Right lobe of liver (tissue), 6 donors: ENCODE measurements at regions not wholly inside any gene's neighbourhood (a gene's known extent, or its start where the extent isn't known, plus 50 kb on each side); places are given as distances from the start of the nearest gene placed in this dataset.

Experiments used
- ATAC-seq, 4 donors: fragments of 200-7000 bp; cut with Tn5 transposase; one replicate each; pipeline ENCODE4 v1.9.1; 2020; ENCODE audit warnings: mild to moderate bottlenecking in 4 of 4, moderate library complexity in 4 of 4
- DNase-seq, 3 donors: peaks; one replicate each; pipeline ENCODE4 v3.0.0-alpha.2; 2020
- H3K27ac ChIP-seq, 3 donors: fragments of 200-600 bp; one replicate each; pipeline ENCODE4 v1.8.0; 2022
- H3K27me3 ChIP-seq, 2 donors: fragments of 200-600 bp; one replicate each; pipeline ENCODE4 v1.8.0; 2022
- H3K36me3 ChIP-seq, 4 donors: fragments of 200-600 bp; sonication (generic) in 1 of 4; one replicate each; pipeline versions ENCODE4 v1.5.1 to v1.8.0; 2017 to 2022; ENCODE audit warnings: control low read depth in 1 of 4
- H3K4me1 ChIP-seq, 4 donors: fragments of 200-600 bp; sonication (generic) in 1 of 4; one replicate each; pipeline versions ENCODE4 v1.5.1 to v1.8.0; 2017 to 2022; ENCODE audit warnings: control low read depth in 1 of 4
- H3K4me3 ChIP-seq, 3 donors: fragments of 200-600 bp; one replicate each; pipeline ENCODE4 v1.8.0; 2022
- H3K9me3 ChIP-seq, 4 donors: fragments of 200-600 bp; sonication (generic) in 1 of 4; one replicate each; pipeline versions ENCODE4 v1.5.1 to v1.8.0; 2017 to 2022; ENCODE audit warnings: control low read depth in 1 of 4
- POLR2A ChIP-seq: fragments of 450-650 bp; IDR thresholded peaks from one replicate; pipeline ENCODE4 v1.6.1; 2017; ENCODE audit warnings: antibody characterized with exemption, mild to moderate bottlenecking
- WGBS: methylation state at CpG from one replicate; pipeline ENCODE4 v1.1.6; 2018; ENCODE audit warnings: low coverage, low lambda C conversion rate; ENCODE audit not compliant: insufficient coverage; ENCODE audit errors: missing lambda C conversion rate; 5-methylcytosine and 5-hydroxymethylcytosine counted together
- intact Hi-C, 2 donors: fragments of 100-400 bp; cut with DNase I; formaldehyde crosslinking; loops; one replicate each; pipeline versions ENCODE4 v1.11.2 to v1.14.1; 2022
- TF ChIP-seq, protein P1 (sequence below), 4 donors: fragments of 200-600 bp in 3 of 4; fragments of 450-650 bp in 1 of 4; IDR thresholded peaks; one replicate each; pipeline versions ENCODE4 v1.5.1 to v1.8.0; 2016 to 2022; ENCODE audit warnings: antibody characterized with exemption in 4 of 4, mild to moderate bottlenecking in 2 of 4
- donor health status: DM: no; HTN: yes; CAD: no.
- donor health status: DM: no; HTN: no; CAD: no.
- donor health status: DM: no; HTN: no; CAD: no.
- donor health status: DM: no; HTN: yes; CAD: no.
- donor health status: DM: no; HTN: yes; CAD: no.

DNA sequence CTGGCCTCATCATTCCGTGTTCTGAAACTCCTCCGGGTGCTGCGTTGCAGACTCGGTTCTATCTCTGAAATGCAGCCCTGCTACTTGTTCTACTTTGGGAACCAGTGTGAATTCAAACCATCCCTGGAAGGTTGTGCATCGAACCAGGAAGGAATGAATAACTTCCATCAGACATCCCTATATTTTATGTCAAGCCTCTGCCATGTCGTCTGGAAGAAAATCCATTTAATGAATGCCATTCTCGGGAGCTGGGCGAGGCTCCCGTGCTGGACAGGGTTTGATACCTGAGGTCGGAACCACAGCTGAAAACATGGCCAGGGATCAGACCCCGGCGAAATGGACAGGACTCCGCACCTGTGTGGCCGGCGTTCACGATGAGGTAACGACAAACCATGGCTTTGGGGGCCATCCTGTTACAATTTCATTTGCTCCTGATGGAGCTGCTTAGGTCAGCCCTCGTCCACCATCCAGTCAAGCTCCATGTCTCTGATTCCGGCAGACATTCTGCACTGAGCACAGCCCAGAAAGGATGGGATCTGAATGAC is 821.6 kb downstream of the GALR1 start:
- WGBS, result 43% methylated on average over 7 of the region's 19 CpGs
- TF ChIP-seq, protein P1, sequence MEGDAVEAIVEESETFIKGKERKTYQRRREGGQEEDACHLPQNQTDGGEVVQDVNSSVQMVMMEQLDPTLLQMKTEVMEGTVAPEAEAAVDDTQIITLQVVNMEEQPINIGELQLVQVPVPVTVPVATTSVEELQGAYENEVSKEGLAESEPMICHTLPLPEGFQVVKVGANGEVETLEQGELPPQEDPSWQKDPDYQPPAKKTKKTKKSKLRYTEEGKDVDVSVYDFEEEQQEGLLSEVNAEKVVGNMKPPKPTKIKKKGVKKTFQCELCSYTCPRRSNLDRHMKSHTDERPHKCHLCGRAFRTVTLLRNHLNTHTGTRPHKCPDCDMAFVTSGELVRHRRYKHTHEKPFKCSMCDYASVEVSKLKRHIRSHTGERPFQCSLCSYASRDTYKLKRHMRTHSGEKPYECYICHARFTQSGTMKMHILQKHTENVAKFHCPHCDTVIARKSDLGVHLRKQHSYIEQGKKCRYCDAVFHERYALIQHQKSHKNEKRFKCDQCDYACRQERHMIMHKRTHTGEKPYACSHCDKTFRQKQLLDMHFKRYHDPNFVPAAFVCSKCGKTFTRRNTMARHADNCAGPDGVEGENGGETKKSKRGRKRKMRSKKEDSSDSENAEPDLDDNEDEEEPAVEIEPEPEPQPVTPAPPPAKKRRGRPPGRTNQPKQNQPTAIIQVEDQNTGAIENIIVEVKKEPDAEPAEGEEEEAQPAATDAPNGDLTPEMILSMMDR (IDR thresholded peaks at IDR 0.05), result no peak
- no peak for TF ChIP-seq POLR2A

DNA sequence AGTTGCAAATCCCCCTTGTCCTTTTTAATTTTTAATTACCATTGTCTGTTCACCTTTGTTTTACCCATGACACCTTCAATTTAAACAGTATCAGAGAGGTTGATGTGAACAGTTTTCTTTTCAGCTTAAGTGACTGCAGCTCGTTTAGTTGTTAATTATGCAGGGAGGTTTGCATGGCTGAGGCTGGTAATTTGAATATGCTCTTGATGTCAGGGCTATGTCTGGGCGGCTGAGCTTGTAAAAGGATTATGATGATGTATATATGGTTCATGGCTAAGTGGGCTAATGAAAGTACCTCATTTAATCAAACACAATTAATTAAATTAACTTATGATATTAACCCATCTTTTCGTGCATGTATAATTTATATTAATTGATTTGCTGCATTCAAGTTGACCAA is 822.1 kb downstream of the GALR1 start:
- no peaks in the 10 kb centered on the region for H3K9me3 ChIP-seq
- no peaks in the 10 kb centered on the region for H3K27me3 ChIP-seq
- no peak overlapping the region for H3K4me3 ChIP-seq
- WGBS, result 35% methylated on average over 3 of the region's 3 CpGs
- no peak for ATAC-seq
- intact Hi-C loops, result no loop called here
- no peaks in the 10 kb centered on the region for H3K36me3 ChIP-seq
- no peak overlapping the region for H3K27ac ChIP-seq
- DNase-seq, result no peak
- no peak for TF ChIP-seq POLR2A
- TF ChIP-seq, protein P1 (IDR thresholded peaks at IDR 0.05), result no peak
- no peaks in the 10 kb centered on the region for H3K4me1 ChIP-seq

More for the DNA sequence above, 821.6 kb downstream of the GALR1 start:
- H3K9me3 ChIP-seq, result no peaks in the 10 kb centered on the region
- no peaks in the 10 kb centered on the region for H3K4me1 ChIP-seq
- DNase-seq (no peak), ATAC-seq (no peak)
- no peak overlapping the region for H3K4me3 ChIP-seq
- no peaks in the 10 kb centered on the region for H3K27me3 ChIP-seq
- H3K36me3 ChIP-seq, result no peaks in the 10 kb centered on the region
- intact Hi-C loops, result no loop called here
- H3K27ac ChIP-seq, result no peak overlapping the region

DNA sequence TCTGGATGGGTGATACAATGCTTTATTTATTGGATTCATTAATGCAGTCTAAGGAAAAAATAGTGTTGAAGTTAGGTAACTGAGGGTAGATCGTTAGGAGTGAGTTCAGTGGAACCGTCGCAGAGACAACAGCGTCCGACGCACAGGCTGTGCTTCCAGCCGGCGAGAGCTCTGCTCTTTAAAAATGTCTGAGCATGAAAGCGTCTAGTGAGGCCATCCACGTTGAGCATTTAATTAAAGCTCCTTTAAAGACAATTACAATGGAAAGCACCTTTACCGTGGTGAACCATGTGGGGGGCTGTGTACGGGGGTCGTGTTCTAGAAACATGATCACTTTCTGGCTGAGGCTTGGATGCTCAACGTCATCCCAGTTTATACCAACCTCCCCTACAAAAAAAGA is 822.7 kb downstream of the GALR1 start:
- Histone ChIP-seq H3K4me1 (no peaks in the 10 kb centered on the region), H3K27me3 (no peaks in the 10 kb centered on the region), H3K36me3 (no peaks in the 10 kb centered on the region), H3K9me3 (no peaks in the 10 kb centered on the region), H3K27ac (no peak overlapping the region), H3K4me3 (no peak overlapping the region)
- DNase-seq (no peak), ATAC-seq (no peak)
- intact Hi-C loops, result no loop called here
- no peak for TF ChIP-seq POLR2A
- TF ChIP-seq, protein P1 (IDR thresholded peaks at IDR 0.05), result no peak
- 72% methylated on average over 14 of the region's 14 CpGs for WGBS

DNA sequence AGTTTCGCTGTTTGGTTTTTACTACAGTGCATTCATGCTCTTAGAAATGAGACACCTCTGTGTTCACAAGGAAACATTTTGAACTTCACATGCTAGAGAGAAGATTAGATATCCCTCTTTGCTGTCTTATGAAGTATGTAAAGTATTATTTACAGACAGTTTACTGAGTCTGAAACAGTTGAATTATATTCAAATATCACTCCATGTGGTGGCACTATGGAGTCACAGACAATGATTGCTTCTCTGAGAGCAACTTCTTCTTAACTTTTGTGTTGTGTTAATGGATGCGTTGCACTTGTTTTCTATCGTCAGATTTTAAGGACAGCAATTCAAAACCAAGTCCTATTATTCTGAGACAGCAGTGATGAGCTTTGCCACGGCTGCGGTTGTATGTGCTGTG is 823.6 kb downstream of the GALR1 start:
- Histone ChIP-seq H3K4me3 (no peak overlapping the region), H3K4me1 (no peaks in the 10 kb centered on the region), H3K27me3 (no peaks in the 10 kb centered on the region), H3K27ac (no peak overlapping the region), H3K9me3 (no peaks in the 10 kb centered on the region), H3K36me3 (no peaks in the 10 kb centered on the region)
- WGBS, result 37% methylated on average over 5 of the region's 5 CpGs
- ATAC-seq (peak; percentile 25 to 58 (median 45)), DNase-seq (no peak)
- no peak for TF ChIP-seq POLR2A
- TF ChIP-seq, protein P1 (IDR thresholded peaks at IDR 0.05), result peak; percentile 15 to 36 (median 35)
- intact Hi-C loops, result no loop called here
